Stimulated activated naive B cell treated with anti-CD40 and anti-IgM and Interleukin-4, amounts not matched to agents 10 μg/mL and 1 μg/mL and 100 μg/mL, for 72 hours (primary cell): ENCODE measurements at regions not wholly inside any gene's neighbourhood (a gene's known extent, or its start where the extent isn't known, plus 50 kb on each side); places are given as distances from the start of the nearest gene placed in this dataset.

Experiments used
- ATAC-seq, 2 donors: fragments of 150-1000 bp; cut with Tn5 transposase; replicated peaks; 2 replicates each; pipeline ENCODE4 v1.10.0; 2021; ENCODE audit warnings: moderate library complexity in 1 of 2
- DNase-seq: peaks from one replicate; pipeline ENCODE4 v3.0.0; 2021
- H3K27ac Mint-ChIP-seq: one replicate; pipeline ENCODE4 v1.8.0; 2022; ENCODE audit warnings: mild to moderate bottlenecking, mixed read lengths
- H3K27me3 Mint-ChIP-seq, 2 donors: one replicate each; pipeline ENCODE4 v1.8.0; 2022; ENCODE audit warnings: mixed read lengths in 2 of 2
- H3K36me3 Mint-ChIP-seq, 2 donors: one replicate each; pipeline ENCODE4 v1.8.0; 2022; ENCODE audit warnings: mixed read lengths in 2 of 2, mild to moderate bottlenecking in 1 of 2
- H3K4me1 Mint-ChIP-seq, 2 donors: one replicate each; pipeline ENCODE4 v1.8.0; 2022; ENCODE audit warnings: mixed read lengths in 2 of 2, mild to moderate bottlenecking in 1 of 2
- H3K4me3 Mint-ChIP-seq, 2 donors: one replicate each; pipeline ENCODE4 v1.8.0; 2022; ENCODE audit warnings: mild to moderate bottlenecking in 2 of 2, mixed read lengths in 2 of 2, moderate library complexity in 1 of 2
- H3K9me3 Mint-ChIP-seq, 2 donors: one replicate each; pipeline ENCODE4 v1.8.0; 2022; ENCODE audit warnings: mixed read lengths in 2 of 2, mild to moderate bottlenecking in 1 of 2

DNA sequence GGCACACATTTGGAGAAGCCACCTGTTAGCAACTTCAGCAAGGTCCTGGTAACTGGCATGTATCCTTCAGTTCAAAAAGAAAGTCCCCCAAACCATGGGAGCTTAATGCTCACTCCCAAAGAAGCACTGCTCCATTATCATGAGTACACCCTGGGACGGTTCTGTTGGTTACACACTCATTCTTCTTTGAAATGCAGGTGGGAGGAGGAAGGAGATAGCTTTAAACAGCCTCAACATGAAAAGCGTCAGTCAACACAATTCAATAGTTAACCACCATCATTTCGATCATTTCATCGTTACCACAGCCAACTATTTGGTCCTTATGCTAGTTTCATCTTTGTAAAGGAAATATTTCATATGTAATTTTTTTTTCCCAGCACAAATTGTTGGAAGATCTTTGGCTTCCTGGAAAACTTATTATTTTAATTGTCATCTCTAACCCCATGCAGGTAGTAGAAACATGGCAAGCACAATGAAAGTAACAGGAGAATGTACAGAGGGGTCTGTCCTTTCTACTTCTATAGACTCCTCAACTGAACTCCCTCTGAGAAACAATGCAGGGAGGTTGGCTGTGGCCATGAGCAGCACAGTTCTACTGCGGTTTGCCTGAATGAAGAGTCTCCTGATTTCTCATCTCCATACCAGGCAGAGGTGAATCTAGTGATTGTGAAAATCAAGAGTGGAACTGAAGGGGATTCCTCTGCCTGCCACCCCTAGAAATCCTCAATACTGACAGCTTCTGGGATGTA, 196.4 kb upstream of the FOXN3 start:
- Mint-ChIP-seq H3K36me3 (peaks cover 29 to 43% of the 10 kb centered on the region in 2 donors), H3K9me3 (peaks cover 4 to 11% of the 10 kb centered on the region in 2 donors), H3K27ac (peak overlapping the region; percentile 75), H3K4me1 (peaks cover 48 to 85% of the 10 kb centered on the region in 2 donors), H3K27me3 (no peaks in the 10 kb centered on the region), H3K4me3 (peak overlapping the region in 1 of 2 donors; percentile 22)
- no peak for DNase-seq
- ATAC-seq = no peak

DNA sequence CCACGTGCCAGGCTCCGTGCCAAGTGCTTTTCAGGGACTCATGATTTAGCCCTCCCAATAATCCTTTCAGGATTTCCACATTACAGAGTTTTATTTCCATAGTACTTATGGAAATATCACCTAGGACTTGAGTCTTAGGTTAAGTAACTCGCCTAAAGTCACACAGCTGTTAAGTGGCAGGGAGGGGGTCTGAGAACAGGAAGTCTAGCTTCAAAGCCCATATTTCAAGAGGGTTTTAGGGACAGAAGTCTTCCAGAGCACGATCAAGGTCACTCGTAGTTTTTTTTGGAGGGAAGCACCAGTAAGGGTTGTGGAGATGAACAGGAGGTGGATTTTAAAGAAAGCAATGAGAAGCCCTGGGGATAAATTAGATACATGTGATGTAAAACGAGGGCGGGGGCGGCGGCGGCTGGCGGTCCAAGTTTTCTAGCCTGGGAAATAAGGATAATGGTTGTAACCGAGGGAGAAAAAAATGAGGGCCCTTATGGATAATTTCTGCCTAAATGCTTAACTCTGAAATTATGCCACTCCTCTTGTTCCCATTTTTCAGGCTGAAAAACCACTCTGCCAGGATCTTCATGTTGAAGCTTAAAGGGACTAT, 192.6 kb upstream of the FOXN3 start:
- no peak for DNase-seq
- H3K36me3 Mint-ChIP-seq = peaks cover 40 to 61% of the 10 kb centered on the region in 2 donors
- peaks cover 32 to 64% of the 10 kb centered on the region in 2 donors for H3K4me1 Mint-ChIP-seq
- no peak for ATAC-seq
- no peak overlapping the region for H3K4me3 Mint-ChIP-seq
- no peaks in the 10 kb centered on the region for H3K27me3 Mint-ChIP-seq
- H3K9me3 Mint-ChIP-seq = peaks cover 11 to 12% of the 10 kb centered on the region in 2 donors
- no peak overlapping the region for H3K27ac Mint-ChIP-seq

DNA sequence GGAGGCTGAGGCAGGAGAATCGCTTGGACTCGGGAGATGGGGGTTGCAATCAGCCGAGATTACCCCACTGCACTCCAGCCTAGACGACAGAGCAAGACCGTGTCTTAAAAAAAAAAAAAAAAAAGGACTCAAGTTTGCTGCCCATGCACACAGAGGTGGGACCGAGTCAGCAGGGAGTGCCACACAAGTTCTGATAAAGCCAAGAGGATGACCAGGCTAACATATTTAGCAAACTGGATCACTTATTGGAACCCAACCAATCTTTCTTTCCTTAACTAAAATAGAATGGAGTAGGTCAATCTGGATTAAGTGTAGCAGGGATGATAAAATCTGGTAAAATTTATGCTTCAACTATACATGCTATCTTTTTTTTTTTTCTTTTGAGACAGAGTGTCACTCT, 190.4 kb upstream of the FOXN3 start:
- ATAC-seq (no peak), DNase-seq (no peak)
- H3K27me3 Mint-ChIP-seq = no peaks in the 10 kb centered on the region
- peaks cover 42 to 72% of the 10 kb centered on the region in 2 donors for H3K36me3 Mint-ChIP-seq
- no peak overlapping the region for H3K27ac Mint-ChIP-seq
- peaks cover 27 to 57% of the 10 kb centered on the region in 2 donors for H3K4me1 Mint-ChIP-seq
- H3K9me3 Mint-ChIP-seq = peaks cover 15 to 16% of the 10 kb centered on the region in 2 donors
- H3K4me3 Mint-ChIP-seq = no peak overlapping the region

DNA sequence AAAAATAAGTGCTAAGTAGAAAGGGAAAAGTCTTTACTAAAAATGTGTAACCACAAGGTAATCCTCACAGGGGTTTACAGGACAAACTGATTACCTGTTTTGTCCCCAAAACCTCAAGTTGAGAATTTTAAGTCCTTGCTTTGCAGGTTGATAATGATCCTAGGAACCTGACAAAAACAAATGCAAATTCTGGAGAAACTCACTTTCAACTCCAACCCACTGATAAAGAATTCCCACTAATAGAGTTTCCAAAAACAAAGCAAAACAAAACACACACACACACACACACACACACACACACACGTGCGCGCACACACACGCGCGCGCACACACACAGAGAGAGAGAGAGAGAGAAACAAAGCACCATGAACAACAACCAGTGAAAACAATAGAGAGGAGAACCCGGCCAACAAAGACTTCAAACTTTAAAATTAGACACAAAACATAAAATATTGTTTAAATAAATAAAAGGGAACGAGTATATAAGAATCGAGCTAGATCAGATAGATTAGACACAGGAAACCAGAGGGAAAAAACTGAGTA, 187.0 kb upstream of the FOXN3 start:
- H3K9me3 Mint-ChIP-seq = peaks cover 17 to 21% of the 10 kb centered on the region in 2 donors
- no peak overlapping the region for H3K27ac Mint-ChIP-seq
- peaks cover 46 to 69% of the 10 kb centered on the region in 2 donors for H3K36me3 Mint-ChIP-seq
- peak overlapping the region; percentile 3 to 43 for H3K4me3 Mint-ChIP-seq
- ATAC-seq = no peak
- no peaks in the 10 kb centered on the region for H3K27me3 Mint-ChIP-seq
- H3K4me1 Mint-ChIP-seq = peaks cover 17 to 31% of the 10 kb centered on the region in 2 donors
- DNase-seq = no peak

DNA sequence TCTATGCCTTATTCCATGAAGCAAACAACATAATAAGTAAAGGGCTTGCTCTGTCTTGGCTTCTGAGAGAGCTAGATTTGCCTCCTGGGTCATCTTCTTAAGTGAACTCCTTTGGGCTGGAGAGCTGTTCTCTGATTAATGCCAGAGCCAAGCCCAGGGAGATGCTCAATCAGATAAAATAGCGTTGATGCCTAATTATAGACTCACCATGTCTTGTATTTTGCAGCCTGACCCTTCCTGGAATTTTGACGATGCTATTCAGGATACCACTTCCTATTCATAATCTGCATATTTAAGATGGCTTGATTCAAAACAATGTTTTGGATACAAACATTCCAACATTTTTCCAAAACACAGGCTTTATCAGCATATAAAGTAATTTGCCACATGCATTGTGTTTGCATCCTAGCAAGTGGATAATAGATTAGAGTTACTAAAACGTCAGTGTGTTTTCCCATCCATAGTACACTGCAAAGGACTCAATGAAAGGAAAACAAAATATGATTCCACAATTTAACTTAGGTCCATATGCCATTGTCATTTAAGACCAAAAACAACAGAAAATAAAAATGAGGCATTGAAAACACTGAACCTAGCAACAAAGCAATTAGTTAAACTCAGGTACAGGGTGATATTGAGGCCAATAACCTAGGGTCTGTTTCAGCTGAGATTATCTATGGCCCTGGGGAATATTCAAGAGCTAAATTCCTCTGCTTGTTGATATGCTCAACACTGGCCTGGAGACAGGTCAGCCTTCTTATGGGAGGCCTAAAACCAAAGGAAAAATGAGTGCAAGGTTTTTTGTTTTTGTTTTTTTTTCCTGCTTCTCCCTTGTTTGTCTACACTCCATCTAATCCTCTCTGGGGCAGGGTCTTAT, 184.2 kb upstream of the FOXN3 start:
- Mint-ChIP-seq H3K27ac (no peak overlapping the region), H3K27me3 (no peaks in the 10 kb centered on the region)
- DNase-seq = no peak

DNA sequence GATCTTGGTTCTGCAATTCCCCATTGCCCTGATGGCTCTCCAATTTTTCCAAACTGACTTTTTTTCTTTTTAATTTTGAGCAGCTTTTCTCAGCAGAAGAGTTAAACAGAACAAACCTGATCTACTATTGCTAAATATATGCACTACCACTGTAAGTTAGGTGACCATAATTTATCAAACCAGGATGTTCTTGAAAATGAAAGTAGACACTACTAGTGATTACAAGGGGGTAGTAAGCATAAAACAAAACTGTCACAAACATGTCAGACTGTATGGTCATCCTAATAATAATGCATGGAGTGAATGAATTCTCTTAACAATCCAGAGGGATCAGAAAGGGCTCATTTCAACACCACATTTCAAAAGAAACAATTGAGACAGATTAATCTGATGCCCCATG, 183.0 kb upstream of the FOXN3 start:
- peaks cover 18 to 24% of the 10 kb centered on the region in 2 donors for H3K9me3 Mint-ChIP-seq
- H3K4me1 Mint-ChIP-seq = peaks cover 10 to 23% of the 10 kb centered on the region in 2 donors

More for the DNA sequence above, 184.2 kb upstream of the FOXN3 start:
- Mint-ChIP-seq H3K4me1 (peaks cover 10 to 25% of the 10 kb centered on the region in 2 donors), H3K9me3 (peaks cover 22 to 24% of the 10 kb centered on the region in 2 donors), H3K4me3 (no peak overlapping the region), H3K36me3 (peaks cover 45 to 75% of the 10 kb centered on the region in 2 donors)
- ATAC-seq = no peak

DNA sequence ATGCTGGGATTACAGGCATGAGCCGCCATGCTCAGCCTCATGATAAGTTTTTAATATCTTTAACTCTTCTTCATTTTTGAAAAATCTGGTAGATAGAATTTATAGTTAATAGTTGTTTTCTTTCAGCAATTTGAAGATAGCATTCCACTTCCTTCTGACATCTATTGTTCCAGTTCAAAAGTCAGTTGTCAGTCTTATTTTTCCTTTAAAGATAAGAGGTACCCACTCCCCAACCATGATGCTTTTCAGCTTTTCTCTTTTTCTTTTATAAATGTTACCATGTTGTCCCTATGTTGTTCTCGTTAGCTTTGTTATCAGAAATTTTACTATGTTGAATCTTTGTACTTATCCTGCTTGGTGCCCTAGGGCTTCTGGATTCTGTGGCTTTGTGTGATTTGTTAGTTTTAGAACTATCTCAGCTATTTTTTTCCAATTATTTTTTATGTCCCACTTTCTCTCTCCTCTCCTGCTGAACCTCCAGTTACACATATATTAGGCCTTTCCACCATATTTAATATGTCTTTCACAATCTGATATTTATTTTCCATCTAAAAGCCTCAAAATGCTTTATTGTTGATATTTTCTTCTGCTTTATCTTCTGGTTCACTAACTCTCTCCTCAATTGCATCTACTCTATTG, 181.6 kb upstream of the FOXN3 start:
- no peaks in the 10 kb centered on the region for H3K27me3 Mint-ChIP-seq
- H3K27ac Mint-ChIP-seq = no peak overlapping the region
- peaks cover 41 to 66% of the 10 kb centered on the region in 2 donors for H3K36me3 Mint-ChIP-seq
- ATAC-seq = no peak
- DNase-seq = no peak
- H3K9me3 Mint-ChIP-seq = peaks cover 15 to 18% of the 10 kb centered on the region in 2 donors
- no peak overlapping the region for H3K4me3 Mint-ChIP-seq
- peaks cover 2 to 10% of the 10 kb centered on the region in 2 donors for H3K4me1 Mint-ChIP-seq

More for the DNA sequence above, 183.0 kb upstream of the FOXN3 start:
- Mint-ChIP-seq H3K36me3 (peaks cover 42 to 67% of the 10 kb centered on the region in 2 donors), H3K4me3 (no peak overlapping the region), H3K27me3 (no peaks in the 10 kb centered on the region), H3K27ac (peak overlapping the region; percentile 17)
- no peak for DNase-seq
- no peak for ATAC-seq

DNA sequence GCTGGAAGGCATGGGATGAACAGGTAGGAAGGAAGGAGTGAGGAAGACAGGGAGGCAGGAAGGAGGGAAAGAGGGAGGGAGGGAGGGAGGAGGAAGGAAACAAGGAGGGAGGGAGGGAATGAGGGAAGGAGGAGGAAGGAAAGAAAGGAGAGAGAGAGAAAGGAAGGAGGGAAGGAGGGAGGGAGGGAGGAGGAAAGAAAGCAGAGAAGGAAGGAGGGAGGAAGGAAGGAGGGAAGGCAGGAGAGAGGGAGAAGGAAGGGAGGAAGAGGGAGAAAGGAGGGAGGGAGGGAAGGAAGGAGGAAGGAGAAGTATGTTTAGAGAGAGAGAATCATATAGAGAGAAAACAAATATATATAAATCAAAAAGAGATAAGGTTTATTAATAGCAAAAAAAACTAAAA, 175.9 kb upstream of the FOXN3 start:
- Mint-ChIP-seq H3K36me3 (peaks cover 44 to 65% of the 10 kb centered on the region in 2 donors), H3K4me1 (peaks cover 29 to 52% of the 10 kb centered on the region in 2 donors), H3K27me3 (no peaks in the 10 kb centered on the region), H3K4me3 (no peak overlapping the region), H3K9me3 (peaks cover 21 to 23% of the 10 kb centered on the region in 2 donors), H3K27ac (no peak overlapping the region)
- DNase-seq (no peak), ATAC-seq (no peak)

DNA sequence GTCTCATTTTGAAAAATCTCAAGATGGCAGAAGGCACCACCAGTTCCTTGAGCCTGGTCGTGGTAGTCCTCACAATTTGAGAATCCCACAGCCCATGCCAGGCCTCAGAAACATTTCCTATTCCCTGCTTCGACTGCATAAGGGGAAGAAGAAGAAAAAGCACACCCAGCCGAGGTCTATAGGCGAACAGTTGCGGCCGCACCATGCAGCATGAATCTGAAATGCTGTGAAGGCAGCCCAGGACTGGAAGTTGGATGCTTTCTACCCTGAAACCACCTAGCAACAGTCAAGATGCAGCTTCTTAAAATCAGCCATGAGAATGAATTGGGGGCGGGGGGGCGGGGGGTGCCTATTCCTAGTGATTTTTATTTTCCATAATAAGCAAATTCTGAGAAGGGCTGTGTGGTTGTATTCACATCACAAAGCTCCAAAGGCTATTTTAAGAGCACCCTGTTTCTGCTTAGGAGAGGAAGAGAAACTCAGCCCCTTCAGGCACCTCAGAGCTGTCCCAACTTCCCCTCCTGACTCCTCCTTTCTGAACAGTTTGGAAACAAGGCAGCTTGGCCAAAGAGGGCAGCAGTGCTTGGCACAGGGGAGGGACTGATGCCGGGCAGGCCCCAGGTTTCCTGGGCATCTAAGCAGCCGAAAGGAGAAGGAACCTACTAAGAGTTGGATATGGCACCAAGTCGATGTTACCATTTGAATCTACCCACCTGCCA, 172.5 kb upstream of the FOXN3 start:
- ATAC-seq = peak; percentile 96 to 98
- H3K4me3 Mint-ChIP-seq = peak overlapping the region; percentile 50 to 58
- peaks cover 41 to 63% of the 10 kb centered on the region in 2 donors for H3K36me3 Mint-ChIP-seq
- peaks cover 15 to 19% of the 10 kb centered on the region in 2 donors for H3K9me3 Mint-ChIP-seq
- H3K4me1 Mint-ChIP-seq = peaks cover 40 to 82% of the 10 kb centered on the region in 2 donors
- peak overlapping the region; percentile 92 for H3K27ac Mint-ChIP-seq
- H3K27me3 Mint-ChIP-seq = no peaks in the 10 kb centered on the region
- peak; percentile 49 for DNase-seq

DNA sequence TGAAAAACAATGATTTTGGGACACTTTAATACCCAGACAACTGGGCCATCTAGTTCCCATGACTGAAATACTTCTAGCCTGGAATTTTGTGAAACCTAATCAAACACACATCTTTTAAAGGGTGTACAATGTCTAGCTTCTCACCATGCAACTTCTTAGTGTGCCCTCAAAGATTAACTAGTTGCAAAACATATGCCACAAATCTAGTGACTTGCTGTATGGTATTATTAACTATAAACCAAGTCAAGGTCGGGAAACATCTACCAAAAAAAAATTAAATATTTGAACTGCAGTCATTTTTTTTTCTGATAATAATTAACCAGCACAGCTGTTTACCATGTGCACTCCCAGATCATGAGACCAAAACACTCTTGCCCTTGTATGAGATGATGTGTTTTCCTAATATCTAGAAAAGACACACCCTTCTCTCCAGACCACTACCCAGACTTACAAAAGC, 171.8 kb upstream of the FOXN3 start:
- Mint-ChIP-seq H3K27ac (peak overlapping the region; percentile 89), H3K9me3 (peaks cover 15 to 19% of the 10 kb centered on the region in 2 donors), H3K4me1 (peaks cover 40 to 82% of the 10 kb centered on the region in 2 donors), H3K4me3 (peak overlapping the region; percentile 50 to 58), H3K36me3 (peaks cover 35 to 58% of the 10 kb centered on the region in 2 donors), H3K27me3 (no peaks in the 10 kb centered on the region)
- ATAC-seq = peak in 1 of 2 donors; percentile 22
- no peak for DNase-seq

DNA sequence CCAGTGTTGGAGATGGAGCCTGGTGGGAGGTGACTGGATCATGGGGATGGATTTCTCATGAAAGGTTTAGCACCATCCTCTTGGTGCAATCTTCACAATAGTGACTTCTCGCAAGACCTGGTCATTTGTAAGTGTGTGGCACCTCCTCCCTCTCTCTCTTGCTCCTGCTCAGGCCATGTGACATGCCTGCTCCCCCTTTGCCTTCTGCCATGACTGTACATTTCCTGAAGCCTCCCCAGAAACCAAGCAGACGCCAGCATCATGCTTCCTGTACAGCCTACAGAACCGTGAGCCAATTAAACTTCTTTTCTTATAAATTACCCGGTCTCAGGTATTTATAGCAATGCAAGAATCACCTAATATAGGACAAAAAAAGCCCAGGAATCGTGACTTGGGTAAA, 171.0 kb upstream of the FOXN3 start:
- Mint-ChIP-seq H3K9me3 (peaks cover 15 to 19% of the 10 kb centered on the region in 2 donors), H3K4me3 (no peak overlapping the region), H3K27ac (peak overlapping the region; percentile 48), H3K27me3 (no peaks in the 10 kb centered on the region), H3K4me1 (peaks cover 44 to 88% of the 10 kb centered on the region in 2 donors), H3K36me3 (peaks cover 38 to 60% of the 10 kb centered on the region in 2 donors)
- no peak for ATAC-seq
- no peak for DNase-seq

DNA sequence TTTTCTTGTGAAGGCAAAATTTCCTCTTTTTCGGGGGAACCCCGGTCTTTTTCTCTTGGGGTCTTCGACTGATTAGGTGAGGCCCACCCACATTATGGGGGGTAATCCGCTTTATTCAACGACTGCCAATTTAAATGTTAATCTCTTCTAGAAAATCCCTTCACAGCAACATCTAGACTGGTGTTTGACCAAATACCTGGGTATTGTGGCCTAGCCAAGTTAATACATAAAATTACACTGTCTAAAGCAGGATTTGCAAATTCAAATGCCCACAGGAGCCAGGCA, 170.0 kb upstream of the FOXN3 start:
- Mint-ChIP-seq H3K4me1 (peaks cover 41 to 80% of the 10 kb centered on the region in 2 donors), H3K27me3 (no peaks in the 10 kb centered on the region), H3K36me3 (peaks cover 39 to 61% of the 10 kb centered on the region in 2 donors), H3K27ac (peak overlapping the region; percentile 21), H3K9me3 (peaks cover 8 to 15% of the 10 kb centered on the region in 2 donors), H3K4me3 (no peak overlapping the region)
- DNase-seq = no peak
- ATAC-seq = no peak
